T-cell (primary cell): ENCODE measurements at regions not wholly inside any gene's neighbourhood (a gene's known extent, or its start where the extent isn't known, plus 50 kb on each side); places are given as distances from the start of the nearest gene placed in this dataset.
A peak's percentile ranks its signal among the peaks of the same experiment; 100 is the strongest.

ENCODE experiments used
- ATAC-seq, 4 experiments: fragments of 200-7000 bp in 3 of 4; fragments of 150-1000 bp in 1 of 4; cut with Tn5 transposase; replicated peaks in 1 of 4; 1 replicate in 3 of 4; 2 replicates in 1 of 4; pipeline ENCODE4 v1.10.0; 2021; ENCODE audit warnings: moderate library complexity in 3 of 4, mild to moderate bottlenecking in 2 of 4, moderate number of reproducible peaks in 1 of 4
- CTCF ChIA-PET, 2 donors: fragments of 300-600 bp; sonication (Branson Sonifier 250); formaldehyde crosslinking; loops; one replicate each; lab custom pipeline; 2022; ENCODE audit warnings: antibody characterized with exemption in 2 of 2; lab: Charles Lee
- POLR2A ChIA-PET, 2 donors: fragments of 300-600 bp; sonication (Branson Sonifier 250); formaldehyde crosslinking; loops; one replicate each; lab custom pipeline; 2022; ENCODE audit warnings: antibody characterized with exemption in 2 of 2; lab: Charles Lee
- DNase-seq, 35 experiments: peaks; one replicate each; pipeline versions ENCODE4 v3.0.0 to v3.0.0-alpha.2; 2013 to 2023
- H3K27ac ChIP-seq: one replicate; pipeline ENCODE4 v1.5.1; 2013; ENCODE audit warnings: low read length
- H3K27me3 ChIP-seq, 2 experiments: replicated peaks in 1 of 2; 1 replicate in 1 of 2; 2 replicates in 1 of 2; pipeline versions ENCODE4 v1.6.1 to v1.7.0; 2013; ENCODE audit warnings: low read length in 1 of 2, mixed read lengths in 1 of 2; ENCODE audit not compliant: control insufficient read depth in 2 of 2, insufficient read depth in 2 of 2; ENCODE audit errors: extremely low read depth in 1 of 2
- H3K36me3 ChIP-seq, 2 donors: 1 replicate in 1 of 2; 2 replicates in 1 of 2; pipeline versions ENCODE4 v1.6.1 to v1.7.0; 2013; ENCODE audit warnings: low read length in 1 of 2; ENCODE audit not compliant: control insufficient read depth in 2 of 2, insufficient read depth in 1 of 2; ENCODE audit errors: extremely low read depth in 1 of 2
- H3K4me1 ChIP-seq, 2 experiments: 1 replicate in 1 of 2; 2 replicates in 1 of 2; pipeline versions ENCODE4 v1.6.1 to v1.7.0; 2013; ENCODE audit warnings: low read length in 2 of 2, mixed read lengths in 1 of 2; ENCODE audit not compliant: insufficient read depth in 2 of 2, control insufficient read depth in 1 of 2; ENCODE audit errors: extremely low read depth in 1 of 2
- H3K4me3 ChIP-seq, 2 donors: 1 replicate in 1 of 2; 2 replicates in 1 of 2; pipeline versions ENCODE4 v1.5.1 to v1.7.0; 2013; ENCODE audit warnings: mild to moderate bottlenecking in 2 of 2, low read length in 1 of 2, moderate library complexity in 1 of 2; ENCODE audit not compliant: control insufficient read depth in 1 of 2; ENCODE audit errors: extremely low read depth in 1 of 2
- H3K9me3 ChIP-seq: 2 replicates; pipeline ENCODE4 v1.7.0; 2013
- H3K27ac Mint-ChIP-seq, 2 donors: one replicate each; pipeline ENCODE4 v1.8.0; 2020 to 2021; ENCODE audit warnings: mild to moderate bottlenecking in 2 of 2, mixed read lengths in 2 of 2
- H3K27me3 Mint-ChIP-seq, 2 donors: one replicate each; pipeline ENCODE4 v1.8.0; 2021 to 2022; ENCODE audit warnings: mixed read lengths in 2 of 2
- H3K36me3 Mint-ChIP-seq: one replicate; pipeline ENCODE4 v1.8.0; 2021; ENCODE audit warnings: mixed read lengths
- H3K4me1 Mint-ChIP-seq, 3 donors: one replicate each; pipeline ENCODE4 v1.8.0; 2020 to 2022; ENCODE audit warnings: mixed read lengths in 3 of 3, mild to moderate bottlenecking in 1 of 3
- H3K4me3 Mint-ChIP-seq, 3 donors: one replicate each; pipeline ENCODE4 v1.8.0; 2020 to 2022; ENCODE audit warnings: mild to moderate bottlenecking in 3 of 3, mixed read lengths in 3 of 3, moderate library complexity in 3 of 3
- H3K9me3 Mint-ChIP-seq, 3 donors: one replicate each; pipeline ENCODE4 v1.8.0; 2020 to 2022; ENCODE audit warnings: mixed read lengths in 3 of 3
- WGBS: methylation state at CpG from one replicate; pipeline ENCODE4 v1.1.5; 2013; ENCODE audit warnings: missing lambda C conversion rate; ENCODE audit not compliant: insufficient coverage; 5-methylcytosine and 5-hydroxymethylcytosine counted together

- no peak for DNase-seq
- H3K4me1 Mint-ChIP-seq = no peaks in the 10 kb centered on the region
- ChIA-PET POLR2A (no interaction called here), CTCF (no interaction called here)
- no CpG with 5 or more reads among the region's 3 CpGs for WGBS
- no peak overlapping the region for H3K4me3 Mint-ChIP-seq
- Histone ChIP-seq H3K27me3 (no peaks in the 10 kb centered on the region), H3K36me3 (no peaks in the 10 kb centered on the region), H3K4me1 (no peaks in the 10 kb centered on the region), H3K9me3 (no peaks in the 10 kb centered on the region), H3K27ac (no peak overlapping the region), H3K4me3 (no peak overlapping the region)
- no peak overlapping the region for H3K27ac Mint-ChIP-seq
- peaks cover 0 to 11% (median 0%) of the 10 kb centered on the region in 3 donors for H3K9me3 Mint-ChIP-seq
- H3K36me3 Mint-ChIP-seq = no peaks in the 10 kb centered on the region
- ATAC-seq = no peak
- no peaks in the 10 kb centered on the region for H3K27me3 Mint-ChIP-seq
Measured at GRCh38 chr16:59198487-59198886, 464.4 kb upstream of the GOT2 start.

DNA sequence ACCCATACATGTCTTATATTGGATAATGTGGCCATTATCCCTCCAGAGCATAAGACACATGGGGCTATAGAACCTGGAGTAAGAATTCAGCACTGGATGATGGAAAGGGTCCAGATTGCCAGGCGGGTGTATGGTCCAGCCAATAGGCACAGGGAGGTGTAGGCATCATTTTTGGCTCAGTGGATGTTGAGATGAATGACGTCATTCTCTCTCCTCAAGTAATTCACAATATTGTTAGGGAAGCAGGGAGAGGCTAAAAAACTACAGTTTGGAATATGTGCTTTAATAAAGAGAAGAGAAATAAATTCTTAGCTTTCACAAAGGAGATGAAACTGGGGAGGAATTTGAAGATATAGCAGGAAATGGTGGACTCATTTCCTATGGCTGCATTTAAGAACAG lies 461.1 kb upstream of the GOT2 start:
- no peaks in the 10 kb centered on the region for H3K36me3 Mint-ChIP-seq
- no peak overlapping the region for H3K4me3 Mint-ChIP-seq
- DNase-seq (no peak), ATAC-seq (no peak)
- H3K27me3 ChIP-seq = no peaks in the 10 kb centered on the region
- WGBS = 100% methylated on average over 1 of the region's 2 CpGs
- H3K36me3 ChIP-seq = no peaks in the 10 kb centered on the region
- no peaks in the 10 kb centered on the region for H3K9me3 ChIP-seq
- no peak overlapping the region for H3K4me3 ChIP-seq
- no peak overlapping the region for H3K27ac ChIP-seq
- no peaks in the 10 kb centered on the region for H3K27me3 Mint-ChIP-seq
- no peak overlapping the region for H3K27ac Mint-ChIP-seq
- POLR2A ChIA-PET = no interaction called here
- no peaks in the 10 kb centered on the region for H3K4me1 ChIP-seq
- H3K9me3 Mint-ChIP-seq = peaks cover 0 to 11% (median 0%) of the 10 kb centered on the region in 3 donors
- peaks cover 0 to 5% (median 2%) of the 10 kb centered on the region in 3 donors for H3K4me1 Mint-ChIP-seq
- CTCF ChIA-PET = no interaction called here

- Histone ChIP-seq H3K9me3 (no peaks in the 10 kb centered on the region), H3K4me1 (no peaks in the 10 kb centered on the region), H3K4me3 (no peak overlapping the region), H3K27me3 (no peaks in the 10 kb centered on the region), H3K27ac (no peak overlapping the region), H3K36me3 (no peaks in the 10 kb centered on the region)
- Mint-ChIP-seq H3K27me3 (no peaks in the 10 kb centered on the region), H3K36me3 (no peaks in the 10 kb centered on the region), H3K4me1 (peaks cover 0 to 5% (median 2%) of the 10 kb centered on the region in 3 donors), H3K27ac (no peak overlapping the region), H3K9me3 (peaks cover 0 to 11% (median 0%) of the 10 kb centered on the region in 3 donors), H3K4me3 (no peak overlapping the region)
- ChIA-PET CTCF (no interaction called here), POLR2A (interaction anchor here in 1 of 2 donors (0.6 kb wide), 1 partner anchor 157 kb away, joined by 3 read pairs; no protein-coding TSS in a partner anchor)
- ATAC-seq (no peak), DNase-seq (no peak)
- WGBS = 100% methylated on average over 1 of the region's 2 CpGs
Measured at GRCh38 chr16:59193637-59194036, 459.5 kb upstream of the GOT2 start.

GRCh38 chr16:59192551-59193199 lies 458.6 kb upstream of the GOT2 start:
- ChIA-PET CTCF (interaction anchor here in 1 of 2 donors (0.7 to 1.8 kb wide), 2 partner anchors 11 to 937 kb away, joined by 4 to 6 read pairs; no protein-coding TSS in a partner anchor), POLR2A (interaction anchor here in 1 of 2 donors (0.6 kb wide), 1 partner anchor 158 kb away, joined by 3 read pairs; no protein-coding TSS in a partner anchor)
- ATAC-seq = no peak
- Histone ChIP-seq H3K4me3 (no peak overlapping the region), H3K9me3 (no peaks in the 10 kb centered on the region), H3K27ac (no peak overlapping the region), H3K27me3 (no peaks in the 10 kb centered on the region), H3K4me1 (no peaks in the 10 kb centered on the region), H3K36me3 (no peaks in the 10 kb centered on the region)
- Mint-ChIP-seq H3K27me3 (no peaks in the 10 kb centered on the region), H3K27ac (no peak overlapping the region), H3K4me3 (peak overlapping the region in 1 of 3 donors; percentile 20), H3K4me1 (peaks cover 0 to 5% (median 2%) of the 10 kb centered on the region in 3 donors), H3K36me3 (no peaks in the 10 kb centered on the region), H3K9me3 (peaks cover 0 to 8% (median 0%) of the 10 kb centered on the region in 3 donors)
- 40% methylated on average over 1 of the region's 6 CpGs for WGBS
- DNase-seq = peak in 13 of 35 experiments; percentile 0 to 20 (median 6)

DNA sequence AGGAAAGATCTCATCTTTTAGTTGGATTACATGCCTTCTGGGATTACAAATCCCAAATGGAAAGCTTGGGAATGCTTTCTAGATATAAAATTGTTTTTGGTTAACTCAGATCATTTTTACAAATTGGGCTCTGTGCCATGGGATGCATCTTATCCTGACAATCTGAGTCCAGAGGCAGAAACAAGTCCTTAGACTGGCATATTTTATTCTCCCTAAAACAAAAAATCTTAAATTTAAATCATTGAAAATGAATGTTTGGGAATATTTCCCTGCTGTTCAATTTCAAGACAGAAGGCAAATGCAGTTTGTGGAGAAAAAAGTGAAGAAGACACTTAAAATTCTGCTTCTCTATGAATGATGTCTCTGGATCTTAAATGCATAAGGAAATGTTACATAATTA lies 456.6 kb upstream of the GOT2 start:
- Histone ChIP-seq H3K9me3 (no peaks in the 10 kb centered on the region), H3K27me3 (no peaks in the 10 kb centered on the region), H3K4me1 (no peaks in the 10 kb centered on the region), H3K27ac (no peak overlapping the region), H3K4me3 (no peak overlapping the region), H3K36me3 (no peaks in the 10 kb centered on the region)
- ATAC-seq = no peak
- peaks cover 0 to 5% (median 2%) of the 10 kb centered on the region in 3 donors for H3K4me1 Mint-ChIP-seq
- no peak overlapping the region for H3K27ac Mint-ChIP-seq
- ChIA-PET CTCF (no interaction called here), POLR2A (no interaction called here)
- no peak for DNase-seq
- H3K27me3 Mint-ChIP-seq = no peaks in the 10 kb centered on the region
- H3K36me3 Mint-ChIP-seq = no peaks in the 10 kb centered on the region
- peaks cover 0 to 8% (median 0%) of the 10 kb centered on the region in 3 donors for H3K9me3 Mint-ChIP-seq
- H3K4me3 Mint-ChIP-seq = no peak overlapping the region

DNA sequence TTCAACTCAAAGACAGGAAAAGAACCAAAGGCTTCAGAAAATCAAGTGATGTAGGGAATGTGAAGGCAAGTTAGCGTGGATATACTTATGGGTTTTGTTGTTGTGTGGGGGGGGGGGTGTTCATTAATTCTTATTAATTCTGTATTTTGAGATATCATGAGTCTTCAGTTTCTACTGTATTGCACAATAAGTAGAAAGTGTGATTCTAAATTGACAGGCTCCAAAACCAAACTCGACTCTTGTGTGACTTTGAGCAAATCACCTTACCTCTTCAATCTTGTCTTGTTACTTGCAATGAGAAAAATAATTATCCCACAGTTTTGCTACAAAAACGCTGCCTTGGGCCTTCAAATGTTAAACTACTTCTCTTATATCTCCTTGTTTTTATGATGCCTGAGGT lies 453.9 kb upstream of the GOT2 start:
- Histone ChIP-seq H3K27ac (no peak overlapping the region), H3K9me3 (no peaks in the 10 kb centered on the region), H3K27me3 (no peaks in the 10 kb centered on the region), H3K4me1 (no peaks in the 10 kb centered on the region), H3K4me3 (no peak overlapping the region), H3K36me3 (no peaks in the 10 kb centered on the region)
- Mint-ChIP-seq H3K36me3 (no peaks in the 10 kb centered on the region), H3K9me3 (no peaks in the 10 kb centered on the region), H3K4me1 (peaks cover 0 to 5% (median 2%) of the 10 kb centered on the region in 3 donors), H3K27me3 (no peaks in the 10 kb centered on the region), H3K4me3 (no peak overlapping the region), H3K27ac (no peak overlapping the region)
- ATAC-seq (no peak), DNase-seq (no peak)
- whole genome bisulfite sequencing = no CpG with 5 or more reads among the region's 3 CpGs
- CTCF ChIA-PET = no interaction called here
- POLR2A ChIA-PET = no interaction called here
